DMS53 (cell line): ENCODE measurements at regions not wholly inside any gene's neighbourhood (a gene's known extent, or its start where the extent isn't known, plus 50 kb on each side); places are given as distances from the start of the nearest gene placed in this dataset.
"Not testable (repeated sequence)": the region's sequence is repeated elsewhere in the genome, so short reads cannot be mapped to it uniquely, and the experiment has no call there.

ENCODE experiments used
- DNase-seq: peaks from one replicate; lab custom pipeline; 2025; lab: John Stamatoyannopoulos, UW

- DNase-seq, result no peak
These were observed 66.1 kb upstream of the RHOU start for GRCh38 chr1:228669242-228669585.

GRCh38 chr1:228681076-228681565 lies 54.2 kb upstream of the RHOU start:
- DNase-seq, result not testable (repeated sequence)

- DNase-seq, result no peak
These were observed 51.9 kb upstream of the RHOU start for GRCh38 chr1:228683428-228683827.

GRCh38 chr1:228684607-228685006 lies 50.7 kb upstream of the RHOU start:
- no peak for DNase-seq

- no peak for DNase-seq
These were observed 50.1 kb upstream of the RHOU start for GRCh38 chr1:228685081-228685660.
